Hepatocyte (in vitro differentiated cells): ENCODE measurements at regions not wholly inside any gene's neighbourhood (a gene's known extent, or its start where the extent isn't known, plus 50 kb on each side); places are given as distances from the start of the nearest gene placed in this dataset.

ENCODE experiments used
- CTCF ChIP-seq: fragments of 200-600 bp; sonication (generic); IDR thresholded peaks from 2 replicates; pipeline ENCODE4 v1.5.1; 2016; ENCODE audit warnings: antibody characterized with exemption, mild to moderate bottlenecking; ENCODE audit not compliant: poor library complexity
- EZH2 ChIP-seq: fragments of 200-600 bp; sonication (generic); IDR thresholded peaks from 2 replicates; pipeline ENCODE4 v1.6.1; 2016; ENCODE audit warnings: antibody characterized with exemption, mild to moderate bottlenecking, borderline replicate concordance

- TF ChIP-seq CTCF: no peak
- TF ChIP-seq EZH2: no peak
Observed at GRCh38 chr14:80266930-80267329, 55.6 kb upstream of the DIO2 start.
